ENCODE measurements at regions not wholly inside any gene's neighbourhood (a gene's known extent, or its start where the extent isn't known, plus 50 kb on each side); places are given as distances from the start of the nearest gene placed in this dataset.

GRCh38 chr14:99095369-99095768 lies 176.6 kb downstream of the BCL11B start:
- no peaks in the 10 kb centered on the region for H3K9me3 ChIP-seq

GRCh38 chr14:99098199-99098598 lies 173.8 kb downstream of the BCL11B start:
- Histone ChIP-seq H3K27ac (no peak overlapping the region), H3K4me3 (no peak overlapping the region), H3K4me1 (no peaks in the 10 kb centered on the region), H3K36me3 (no peaks in the 10 kb centered on the region), H3K9ac (ENCODE audit: low read depth in 2 of 2, low read length in 2 of 2) (no peak overlapping the region), H3K27me3 (no peaks in the 10 kb centered on the region), H3K9me3 (no peaks in the 10 kb centered on the region)
- no peak for TF ChIP-seq CTCF (IDR thresholded peaks at IDR 0.05)
- intact Hi-C loops (cut with DNase I): no loop called here
- DNase-seq: no peak

More at GRCh38 chr14:99095369-99095768, 176.6 kb downstream of the BCL11B start:
- H3K9ac ChIP-seq (ENCODE audit: low read depth in 2 of 2, low read length in 2 of 2): no peak overlapping the region
- H3K27me3 ChIP-seq: no peaks in the 10 kb centered on the region
- TF ChIP-seq CTCF (IDR thresholded peaks at IDR 0.05): no peak
- DNase-seq: no peak
- H3K4me1 ChIP-seq: no peaks in the 10 kb centered on the region
- no peak overlapping the region for H3K27ac ChIP-seq
- intact Hi-C loops (cut with DNase I): no loop called here
- no peaks in the 10 kb centered on the region for H3K36me3 ChIP-seq
- no peak overlapping the region for H3K4me3 ChIP-seq

GRCh38 chr14:99099051-99099787 lies 172.8 kb downstream of the BCL11B start:
- Histone ChIP-seq H3K36me3 (no peaks in the 10 kb centered on the region), H3K4me3 (no peak overlapping the region), H3K4me1 (no peaks in the 10 kb centered on the region), H3K9ac (ENCODE audit: low read depth in 2 of 2, low read length in 2 of 2) (no peak overlapping the region), H3K27ac (no peak overlapping the region), H3K27me3 (no peaks in the 10 kb centered on the region), H3K9me3 (no peaks in the 10 kb centered on the region)
- TF ChIP-seq CTCF (IDR thresholded peaks at IDR 0.05): no peak
- no peak for DNase-seq
- intact Hi-C loops (cut with DNase I): no loop called here

DNA sequence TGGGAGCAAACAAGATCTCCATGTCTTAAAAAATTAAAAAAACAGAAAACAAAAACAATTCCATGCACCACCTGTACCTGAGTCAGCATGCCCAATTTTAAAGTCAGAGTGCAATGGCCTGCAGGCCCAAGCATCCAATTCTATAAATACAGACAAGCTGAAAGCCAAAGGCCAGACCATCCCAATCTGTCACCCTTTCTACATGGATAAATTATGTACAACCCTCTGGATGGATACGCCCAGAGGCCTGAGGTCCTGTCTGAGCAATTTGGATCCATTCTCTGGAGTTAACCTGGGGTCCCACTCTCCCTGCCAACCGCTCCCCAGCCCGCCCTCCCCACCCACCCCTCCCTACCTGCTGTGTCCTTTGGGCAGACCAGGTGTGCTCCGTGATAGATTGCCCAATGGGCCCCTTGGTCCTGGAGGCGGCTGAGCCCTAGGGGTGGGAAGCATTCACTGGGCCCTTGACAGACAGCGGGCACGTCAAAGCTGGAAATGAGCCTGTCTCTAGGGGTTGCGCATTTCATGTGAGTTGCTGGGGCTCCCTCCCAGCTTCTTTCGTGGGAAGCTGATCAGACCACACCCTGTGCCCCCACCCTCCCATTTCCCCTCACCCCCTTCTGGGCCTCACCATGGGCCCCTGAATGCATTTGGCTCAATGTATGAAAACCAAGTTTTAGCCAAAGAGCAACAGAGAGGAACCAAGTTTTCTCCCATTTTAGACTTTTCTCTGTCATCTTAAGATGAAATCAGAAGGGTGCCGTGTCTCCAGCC lies 171.3 kb downstream of the BCL11B start:
- Histone ChIP-seq H3K27me3 (no peaks in the 10 kb centered on the region), H3K9me3 (no peaks in the 10 kb centered on the region), H3K27ac (no peak overlapping the region), H3K4me3 (no peak overlapping the region), H3K36me3 (no peaks in the 10 kb centered on the region), H3K4me1 (no peaks in the 10 kb centered on the region), H3K9ac (ENCODE audit: low read depth in 2 of 2, low read length in 2 of 2) (no peak overlapping the region)
- no peak for DNase-seq
- no peak for TF ChIP-seq CTCF (IDR thresholded peaks at IDR 0.05)
- intact Hi-C loops (cut with DNase I): no loop called here

- Histone ChIP-seq H3K27ac (no peak overlapping the region), H3K27me3 (no peaks in the 10 kb centered on the region), H3K4me1 (no peaks in the 10 kb centered on the region), H3K4me3 (no peak overlapping the region), H3K9me3 (no peaks in the 10 kb centered on the region), H3K36me3 (no peaks in the 10 kb centered on the region), H3K9ac (ENCODE audit: low read depth in 2 of 2, low read length in 2 of 2) (no peak overlapping the region)
- intact Hi-C loops (cut with DNase I): no loop called here
- no peak for TF ChIP-seq CTCF (IDR thresholded peaks at IDR 0.05)
- no peak for DNase-seq
These were observed 170.0 kb downstream of the BCL11B start for GRCh38 chr14:99101855-99102461.

Data from colonic mucosa (tissue), 4 donors.